Superior temporal gyrus (tissue), 1 donor: ENCODE measurements at regions not wholly inside any gene's neighbourhood (a gene's known extent, or its start where the extent isn't known, plus 50 kb on each side); places are given as distances from the start of the nearest gene placed in this dataset.

ENCODE experiments used
- DNase-seq: peaks from one replicate; pipeline ENCODE4 v3.0.0-alpha.2; 2016; ENCODE audit errors: extremely low spot score

DNA sequence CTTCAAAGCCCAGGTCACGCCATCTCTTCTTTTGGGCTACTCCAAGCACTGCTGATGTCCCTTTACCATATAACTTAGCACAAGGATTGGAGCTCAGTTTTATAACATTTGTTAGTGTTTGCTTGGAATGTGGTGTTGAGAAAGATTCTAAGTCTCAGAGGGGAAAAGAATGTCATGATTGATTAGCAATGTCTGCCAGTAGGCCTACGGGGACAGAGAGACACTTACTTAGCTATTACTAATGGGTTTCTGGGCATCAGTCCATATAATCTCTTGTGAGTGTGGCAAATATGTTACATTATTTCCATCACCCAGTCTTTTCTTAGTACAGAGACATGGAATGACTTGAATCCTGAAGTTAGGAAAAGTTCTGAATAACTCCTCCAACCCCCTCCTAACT lies 75.4 kb upstream of the FSHB start:
- no peak for DNase-seq

GRCh38 chr11:30159546-30159945 lies 71.3 kb upstream of the FSHB start:
- DNase-seq: no peak

GRCh38 chr11:30165652-30166051 lies 65.2 kb upstream of the FSHB start:
- DNase-seq: no peak

GRCh38 chr11:30171661-30172060 lies 59.2 kb upstream of the FSHB start:
- no peak for DNase-seq

- DNase-seq: no peak
Observed at GRCh38 chr11:30172158-30172557, 58.7 kb upstream of the FSHB start.

- no peak for DNase-seq
Observed at GRCh38 chr11:30172883-30173311, 57.9 kb upstream of the FSHB start.

GRCh38 chr11:30174265-30175020 lies 56.4 kb upstream of the FSHB start:
- DNase-seq: no peak
